M059J (cell line): ENCODE measurements at regions not wholly inside any gene's neighbourhood (a gene's known extent, or its start where the extent isn't known, plus 50 kb on each side); places are given as distances from the start of the nearest gene placed in this dataset.
A peak's percentile ranks its signal among the peaks of the same experiment; 100 is the strongest.

Experiments
- DNase-seq: peaks from one replicate; pipeline ENCODE4 v3.0.0-alpha.2; 2012; ENCODE audit warnings: low read depth

DNA sequence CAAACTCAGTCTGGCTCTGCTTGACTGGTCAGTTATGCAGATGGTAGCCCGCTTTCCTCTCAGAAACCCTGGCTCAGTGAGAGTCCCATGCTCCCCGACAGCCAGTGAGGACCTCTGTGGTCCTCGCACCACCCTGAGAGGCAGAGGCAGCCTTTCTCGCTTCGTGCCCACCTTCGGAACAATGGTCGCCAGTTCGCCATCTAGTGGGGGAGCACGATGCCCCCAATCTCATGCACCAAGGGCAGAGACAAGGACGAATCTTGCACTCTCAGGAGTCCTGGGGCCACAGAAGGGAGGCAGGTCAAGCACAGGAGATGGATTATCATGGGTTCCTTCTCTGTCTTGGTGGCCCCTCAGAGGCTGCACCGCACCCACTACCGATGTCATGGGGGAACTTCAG, 75.2 kb downstream of the RHCG start:
- no peak for DNase-seq

GRCh38 chr15:89419370-89419984, 76.9 kb downstream of the RHCG start:
- no peak for DNase-seq

DNA sequence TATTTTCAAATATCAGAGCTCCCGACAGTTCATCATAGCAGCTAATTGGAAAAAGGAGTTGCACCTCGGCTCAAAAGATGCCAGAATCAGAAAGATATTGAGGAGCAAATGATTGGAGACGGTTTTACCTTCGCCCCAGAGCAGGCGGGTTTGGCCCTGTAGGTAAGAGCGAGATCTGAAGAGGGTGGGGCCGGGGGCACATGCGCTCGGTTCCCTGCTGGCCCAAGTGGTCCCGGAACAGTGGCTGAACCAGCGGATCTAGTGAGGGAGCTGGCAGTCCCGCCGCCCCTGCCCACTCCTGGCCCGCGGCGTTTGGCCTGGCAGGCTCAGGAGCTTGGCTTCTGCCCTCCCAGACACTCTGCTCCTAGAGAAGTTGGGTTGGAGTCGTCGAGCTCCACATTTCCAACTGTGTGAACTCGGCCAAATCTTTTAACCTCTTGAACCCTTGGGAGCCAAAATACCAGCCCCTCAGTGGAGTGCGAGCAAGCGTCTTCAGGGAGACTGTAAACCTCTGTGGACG, 79.1 kb downstream of the RHCG start:
- no peak for DNase-seq

DNA sequence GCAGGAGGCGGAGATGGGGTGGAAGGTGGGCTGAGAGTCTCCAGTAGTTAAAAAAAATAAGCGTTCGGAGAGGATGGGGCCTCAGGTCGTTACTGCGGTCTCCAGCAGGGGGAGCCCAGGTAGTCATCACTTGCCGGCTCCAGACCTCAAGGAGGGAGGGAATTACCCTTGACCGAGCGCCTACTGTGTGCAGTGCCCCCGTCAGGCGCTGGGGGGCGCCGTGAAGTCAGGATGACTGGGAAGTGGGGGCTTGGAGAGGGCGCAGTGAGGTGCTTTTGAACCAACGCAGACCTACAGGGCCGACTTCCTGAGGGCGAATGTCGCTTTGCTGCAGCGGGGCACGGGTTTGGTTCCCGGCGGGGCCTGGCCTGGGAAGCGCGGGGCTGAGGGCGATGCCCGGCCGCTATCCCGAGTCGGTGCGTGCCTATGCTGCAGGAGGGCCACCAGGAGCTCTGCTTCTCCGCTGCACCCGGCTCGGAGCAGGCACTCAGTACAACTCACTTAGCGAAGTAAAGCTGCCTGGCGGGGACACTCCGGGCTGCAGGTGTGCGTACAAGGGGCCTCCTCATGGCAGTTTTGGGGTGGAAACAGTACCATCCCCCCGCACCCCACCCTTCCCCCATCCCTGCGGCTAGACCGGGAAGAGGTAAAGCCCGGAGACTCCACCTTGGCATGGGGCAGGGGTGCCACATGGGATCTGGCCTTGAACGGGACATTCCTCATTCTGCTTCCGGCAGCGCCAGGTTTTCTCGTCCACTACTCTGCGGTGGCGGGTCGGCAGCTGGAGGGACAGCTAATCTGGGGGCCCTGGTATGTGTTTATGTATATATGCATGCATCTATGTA, 79.8 kb downstream of the RHCG start:
- DNase-seq: peak; percentile 49

DNA sequence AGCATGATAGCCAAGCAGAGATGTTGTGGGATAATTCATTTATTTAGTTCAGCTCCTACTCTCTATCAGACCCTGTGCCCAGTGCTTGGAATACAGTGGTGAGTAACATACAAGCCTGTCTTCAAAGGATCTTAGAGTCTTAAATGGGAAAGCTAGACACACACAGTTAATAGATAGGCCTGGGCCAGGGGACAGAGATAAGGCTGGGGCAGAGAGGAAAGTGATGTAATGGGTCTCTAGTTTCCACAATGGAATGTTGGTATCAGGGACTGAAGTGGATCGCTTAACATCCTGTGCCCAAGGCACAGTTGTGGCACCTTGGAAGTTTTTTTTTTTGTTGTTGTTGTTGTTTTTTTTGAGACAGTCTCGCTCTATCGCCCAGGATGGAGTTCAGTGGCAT, 79.9 kb upstream of the POLG start:
- no peak for DNase-seq

DNA sequence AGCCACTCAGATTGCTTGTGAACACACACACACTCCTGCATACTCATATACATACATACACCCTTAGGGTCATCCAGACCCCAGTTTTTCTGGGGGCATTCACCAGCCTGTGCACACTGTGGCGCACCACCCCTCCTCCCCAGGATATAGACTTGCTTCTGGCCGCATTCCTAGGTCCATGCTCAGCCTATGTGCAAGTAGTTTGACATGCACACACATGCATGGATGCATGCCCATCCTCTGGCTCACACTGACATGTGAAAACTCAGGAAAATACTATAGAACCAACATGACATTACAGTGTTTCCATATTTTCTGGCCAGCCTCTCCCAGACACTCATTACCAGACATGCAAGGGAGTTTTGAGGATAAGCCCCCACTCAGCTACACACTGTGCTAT, 79.3 kb upstream of the POLG start:
- no peak for DNase-seq

DNA sequence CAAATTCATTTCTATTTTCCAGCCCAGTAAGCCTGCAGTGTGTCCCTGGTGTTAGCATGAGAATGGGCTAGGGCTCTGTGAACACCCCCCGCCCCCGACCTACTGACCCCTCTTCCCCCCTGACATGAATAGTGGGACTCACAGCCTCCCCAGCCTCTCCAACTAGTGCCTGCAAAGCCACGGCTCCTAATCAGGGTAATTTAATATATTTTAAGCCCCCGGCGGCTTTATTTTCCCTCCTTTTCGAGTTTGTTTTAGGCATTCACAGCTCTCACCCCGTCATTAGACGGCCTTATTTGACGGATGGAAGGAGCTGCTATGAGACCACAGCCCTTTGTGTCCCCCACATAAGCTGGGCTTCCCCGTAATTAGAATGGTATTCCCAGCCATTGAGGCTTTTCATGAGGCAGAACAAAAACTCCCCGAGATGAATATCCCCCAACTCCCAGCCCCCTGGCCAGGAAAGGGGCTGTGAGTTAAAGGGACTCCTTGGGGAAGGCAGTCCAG, 78.3 kb upstream of the POLG start:
- DNase-seq: no peak

- DNase-seq: no peak
These were observed 75.4 kb upstream of the POLG start for GRCh38 chr15:89410039-89410435.

DNA sequence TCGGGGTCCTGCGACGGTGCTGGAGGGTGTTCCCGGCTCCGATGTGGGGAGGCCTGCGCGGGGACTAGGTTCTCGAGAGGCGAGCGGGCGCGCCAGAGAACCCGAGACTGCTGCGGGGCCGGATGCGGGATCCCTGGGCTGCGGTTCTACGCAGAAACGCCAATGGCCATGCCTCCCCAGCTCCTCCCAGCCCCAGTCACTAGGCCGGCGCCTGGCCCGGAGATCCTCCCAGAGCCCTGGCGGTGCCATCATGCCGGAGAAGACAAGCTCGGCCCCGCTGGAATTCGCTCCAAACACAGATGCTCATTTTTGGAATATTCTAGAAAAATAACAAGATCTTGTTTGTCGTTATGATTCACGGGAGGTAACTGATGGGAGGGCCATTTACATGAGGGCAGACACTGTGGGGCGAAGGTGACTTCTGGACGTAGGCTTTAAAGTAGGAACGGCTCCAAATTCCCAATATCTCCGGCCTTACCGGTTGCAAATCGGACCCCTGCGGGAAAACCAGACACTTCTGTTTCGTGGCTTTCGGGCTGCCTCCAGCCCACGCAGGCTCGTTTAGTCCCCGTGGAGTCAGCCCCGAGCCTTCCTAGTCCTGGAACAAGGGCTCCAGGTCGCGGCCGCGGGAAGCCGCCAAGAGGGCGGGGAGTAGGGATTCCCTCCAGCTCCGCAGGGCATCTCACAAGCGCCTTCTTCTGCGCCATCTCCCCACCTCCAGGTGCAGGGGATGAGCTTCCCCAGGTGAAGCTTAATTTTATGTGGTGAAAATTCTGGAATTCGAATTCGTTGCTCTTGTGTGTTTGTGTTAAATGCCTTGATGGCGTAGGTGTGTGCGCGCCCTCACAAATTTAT, 74.8 kb upstream of the POLG start:
- DNase-seq: no peak

GRCh38 chr15:89408372-89409183, 74.0 kb upstream of the POLG start:
- no peak for DNase-seq

DNA sequence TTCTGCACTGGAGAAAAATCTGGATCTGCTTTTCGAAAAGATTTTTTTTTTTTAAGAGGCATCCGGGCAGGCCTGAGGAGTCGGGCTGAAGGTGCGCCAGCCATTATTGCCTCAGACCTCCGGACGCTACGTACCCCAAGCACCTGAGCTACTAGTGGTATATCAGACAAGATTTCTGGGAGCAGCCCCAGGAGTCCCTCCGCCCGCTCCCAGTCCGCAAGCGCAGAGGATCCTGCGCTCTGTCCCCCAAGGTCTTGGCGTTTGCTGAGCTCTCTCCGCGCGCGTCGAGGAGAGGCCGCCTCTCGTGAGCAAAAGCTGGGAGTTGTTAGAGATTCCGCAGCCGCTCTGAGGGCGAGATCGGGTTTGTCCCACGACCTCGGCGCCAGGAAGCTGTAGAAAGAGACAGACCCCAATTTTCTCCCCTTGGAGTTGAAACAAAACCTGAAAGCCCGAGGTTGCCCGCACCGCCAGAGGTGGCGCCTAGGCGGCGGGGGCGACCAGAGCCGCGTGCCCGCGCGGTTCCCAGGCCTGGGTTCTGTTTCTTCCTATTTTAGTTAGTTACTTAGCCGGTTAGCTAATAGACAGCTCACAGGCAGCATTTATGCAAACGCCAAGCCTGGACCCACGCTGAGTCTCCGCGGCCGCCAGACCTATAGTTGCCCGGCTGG, 72.5 kb upstream of the POLG start:
- no peak for DNase-seq

- DNase-seq: no peak
These were observed 71.8 kb upstream of the POLG start for GRCh38 chr15:89406218-89406939.

DNA sequence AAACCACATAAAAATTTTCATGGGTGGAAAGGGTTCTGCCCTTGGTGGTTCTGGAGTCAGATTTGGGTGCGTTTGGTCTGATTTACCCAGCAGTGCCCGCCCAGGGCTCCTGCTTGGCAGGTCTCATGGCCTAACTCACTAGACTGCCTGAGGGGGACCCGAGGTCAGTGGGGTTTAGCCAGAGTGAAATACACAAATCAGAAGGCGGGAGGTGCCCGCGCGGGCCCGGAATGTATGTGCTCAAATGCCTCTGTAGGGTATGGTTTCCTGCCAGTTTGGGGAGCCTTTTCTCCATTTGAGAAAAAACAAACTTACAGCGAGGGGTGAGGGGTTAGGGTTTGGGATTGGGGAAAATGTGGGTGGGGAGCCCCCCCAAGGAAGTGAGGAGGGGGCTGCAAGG, 70.9 kb upstream of the POLG start:
- no peak for DNase-seq

DNA sequence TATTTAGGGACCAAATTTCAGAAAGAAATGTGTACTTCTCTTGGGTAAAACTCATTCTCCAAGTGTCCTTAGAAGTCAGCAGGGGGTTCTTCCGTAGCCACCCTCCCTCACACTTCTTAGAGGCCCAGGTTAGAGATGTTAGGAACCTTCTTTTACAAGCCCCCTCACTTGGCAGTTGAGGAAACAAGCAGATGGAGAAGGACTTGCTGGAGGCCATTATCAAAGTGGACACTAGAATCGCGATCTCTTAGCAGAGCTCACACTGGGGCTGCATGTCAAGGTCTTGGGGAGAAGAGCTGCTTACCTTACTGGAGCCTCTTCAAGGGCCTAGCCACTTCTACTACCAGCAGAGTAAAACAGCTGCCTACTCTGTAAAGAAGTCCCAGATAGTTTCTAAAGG, 69.4 kb upstream of the POLG start:
- no peak for DNase-seq

DNA sequence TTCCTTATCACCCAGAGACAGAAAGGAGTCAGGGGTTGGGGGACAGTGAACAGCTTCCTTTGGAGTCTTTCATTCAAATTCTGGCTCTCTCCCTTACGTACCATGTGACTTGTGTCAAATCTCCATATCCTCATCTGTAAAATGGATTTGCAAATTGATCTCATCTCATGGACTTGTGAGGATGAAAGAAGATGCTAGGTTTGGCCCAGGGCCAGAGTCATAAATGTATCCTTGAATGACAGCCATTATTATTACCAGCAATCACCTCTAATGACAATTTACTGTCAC, 67.8 kb upstream of the POLG start:
- DNase-seq: no peak

- DNase-seq: peak; percentile 76
These were observed 67.2 kb upstream of the POLG start for GRCh38 chr15:89401631-89402517.

GRCh38 chr15:89400782-89401545, 66.3 kb upstream of the POLG start:
- DNase-seq: no peak

DNA sequence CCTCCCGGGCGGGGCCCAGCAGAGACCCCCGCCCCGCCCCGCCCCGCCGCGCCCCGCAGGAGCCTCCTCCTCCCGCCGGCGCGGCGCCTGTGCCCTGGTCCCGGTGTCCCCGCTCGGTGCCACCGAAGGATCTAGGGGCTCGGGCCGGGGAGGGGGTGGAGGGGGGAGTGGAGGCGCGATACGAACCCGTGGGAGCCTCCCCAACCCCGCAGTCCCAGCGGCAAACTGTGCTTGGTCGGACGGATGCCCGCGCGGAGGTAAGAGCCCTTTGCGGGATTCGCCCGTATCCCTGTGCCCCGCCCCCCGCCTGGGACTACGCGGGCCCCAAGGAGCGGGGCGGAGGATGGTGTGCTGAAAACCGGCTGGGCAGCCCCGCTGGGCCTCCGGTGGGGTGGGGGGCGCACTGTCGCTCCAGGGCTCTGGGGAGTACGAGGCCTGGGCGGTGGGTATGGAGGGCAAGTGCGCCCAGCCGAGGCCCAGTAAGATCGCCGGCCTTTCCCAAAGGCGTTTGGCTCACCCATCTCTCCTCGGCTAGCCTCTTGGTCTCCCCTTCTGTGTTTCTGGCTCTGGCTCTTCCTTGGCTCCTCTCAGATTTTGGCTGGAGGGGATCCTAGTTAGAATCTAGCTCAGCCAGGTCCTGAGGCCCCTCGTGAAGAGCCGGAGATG, 65.6 kb upstream of the POLG start:
- DNase-seq: no peak
